Cardiac fibroblast (primary cell): ENCODE measurements at regions not wholly inside any gene's neighbourhood (a gene's known extent, or its start where the extent isn't known, plus 50 kb on each side); places are given as distances from the start of the nearest gene placed in this dataset.

Experiments
- DNase-seq, 2 donors: peaks; one replicate each; pipeline versions ENCODE4 v3.0.0 to v3.0.0-alpha.2; 2010; ENCODE audit warnings: low read depth in 2 of 2
- H3K4me3 ChIP-seq, 2 donors: replicated peaks in 1 of 2; 1 replicate in 1 of 2; 2 replicates in 1 of 2; pipeline ENCODE4 v1.5.1; 2011; ENCODE audit warnings: low read depth in 2 of 2, low read length in 2 of 2, mild to moderate bottlenecking in 2 of 2, moderate library complexity in 1 of 2
- TF ChIP-seq, protein P1 (sequence below): IDR thresholded peaks from one replicate; pipeline ENCODE4 v1.5.1; 2011; ENCODE audit warnings: low read depth, mild to moderate bottlenecking, low read length, inconsistent platforms

DNA sequence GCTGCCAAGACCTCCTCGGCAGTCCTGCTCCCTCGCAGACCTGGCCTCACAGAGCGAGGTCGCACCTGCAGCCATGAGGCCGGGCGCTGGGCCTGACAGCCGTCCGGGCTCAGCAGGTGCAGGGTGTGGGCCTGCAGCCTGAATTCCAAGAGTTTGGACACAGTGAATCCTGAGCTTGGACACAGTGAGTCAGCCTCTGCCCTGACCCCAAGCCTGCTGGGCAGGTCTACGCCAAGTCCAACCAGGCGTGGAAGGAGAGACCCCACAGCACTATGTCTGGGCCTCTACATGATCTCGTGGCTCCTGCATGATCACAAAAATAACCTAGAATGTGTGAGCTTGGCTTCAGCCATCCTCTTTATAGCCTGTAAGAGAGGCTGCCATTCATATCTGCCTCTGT is 121.0 kb downstream of the C16orf95 start:
- TF ChIP-seq, protein P1, sequence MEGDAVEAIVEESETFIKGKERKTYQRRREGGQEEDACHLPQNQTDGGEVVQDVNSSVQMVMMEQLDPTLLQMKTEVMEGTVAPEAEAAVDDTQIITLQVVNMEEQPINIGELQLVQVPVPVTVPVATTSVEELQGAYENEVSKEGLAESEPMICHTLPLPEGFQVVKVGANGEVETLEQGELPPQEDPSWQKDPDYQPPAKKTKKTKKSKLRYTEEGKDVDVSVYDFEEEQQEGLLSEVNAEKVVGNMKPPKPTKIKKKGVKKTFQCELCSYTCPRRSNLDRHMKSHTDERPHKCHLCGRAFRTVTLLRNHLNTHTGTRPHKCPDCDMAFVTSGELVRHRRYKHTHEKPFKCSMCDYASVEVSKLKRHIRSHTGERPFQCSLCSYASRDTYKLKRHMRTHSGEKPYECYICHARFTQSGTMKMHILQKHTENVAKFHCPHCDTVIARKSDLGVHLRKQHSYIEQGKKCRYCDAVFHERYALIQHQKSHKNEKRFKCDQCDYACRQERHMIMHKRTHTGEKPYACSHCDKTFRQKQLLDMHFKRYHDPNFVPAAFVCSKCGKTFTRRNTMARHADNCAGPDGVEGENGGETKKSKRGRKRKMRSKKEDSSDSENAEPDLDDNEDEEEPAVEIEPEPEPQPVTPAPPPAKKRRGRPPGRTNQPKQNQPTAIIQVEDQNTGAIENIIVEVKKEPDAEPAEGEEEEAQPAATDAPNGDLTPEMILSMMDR = no peak
- no peak overlapping the region for H3K4me3 ChIP-seq

DNA sequence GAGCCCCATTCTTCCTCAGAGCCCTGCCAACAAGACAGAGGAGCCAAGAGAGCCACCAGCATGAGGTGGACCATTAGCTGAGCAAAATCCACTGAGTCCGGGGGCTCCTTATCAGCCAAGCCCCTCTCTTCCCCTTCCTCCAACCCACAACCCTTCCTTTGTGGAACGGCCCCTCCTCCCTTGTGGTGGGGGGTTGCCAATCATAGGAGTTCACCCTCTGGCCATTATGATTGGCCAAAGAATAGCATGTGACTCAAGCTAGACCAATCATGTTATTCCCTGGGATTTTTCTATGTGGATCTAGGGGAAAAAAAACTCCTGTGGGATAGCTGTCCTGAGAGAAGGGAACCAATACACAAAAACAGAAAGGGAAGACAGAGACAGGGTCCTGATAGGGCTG is 120.5 kb downstream of the C16orf95 start:
- DNase-seq = no peak
- TF ChIP-seq, protein P1 = no peak
- H3K4me3 ChIP-seq = no peak overlapping the region

More for the DNA sequence above, 121.0 kb downstream of the C16orf95 start:
- DNase-seq = no peak

DNA sequence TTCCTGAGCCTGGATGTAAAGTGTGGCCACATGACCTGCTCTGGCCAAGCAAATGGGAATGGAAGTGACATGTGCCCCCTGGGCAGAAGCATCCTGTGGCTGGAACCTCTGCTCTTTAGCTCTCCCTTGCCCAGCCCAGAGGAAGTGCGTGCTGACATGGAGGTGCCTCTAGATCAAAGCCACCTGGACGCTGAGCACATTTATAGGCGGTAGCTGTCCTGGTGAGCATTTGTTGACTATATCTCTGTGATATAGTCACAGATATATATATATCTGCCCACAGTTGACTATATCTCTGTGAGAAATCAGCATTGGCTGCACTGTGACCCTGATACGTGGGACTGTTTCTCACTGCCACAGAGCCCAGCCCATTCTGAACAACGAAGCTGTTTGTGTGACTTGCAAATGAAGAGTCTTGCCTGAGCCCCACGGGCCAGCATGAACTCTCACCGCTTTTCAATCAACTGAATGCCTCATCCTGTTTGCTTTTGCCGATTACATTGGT is 118.8 kb downstream of the C16orf95 start:
- no peak for DNase-seq
- TF ChIP-seq, protein P1 = no peak
- no peak overlapping the region for H3K4me3 ChIP-seq

DNA sequence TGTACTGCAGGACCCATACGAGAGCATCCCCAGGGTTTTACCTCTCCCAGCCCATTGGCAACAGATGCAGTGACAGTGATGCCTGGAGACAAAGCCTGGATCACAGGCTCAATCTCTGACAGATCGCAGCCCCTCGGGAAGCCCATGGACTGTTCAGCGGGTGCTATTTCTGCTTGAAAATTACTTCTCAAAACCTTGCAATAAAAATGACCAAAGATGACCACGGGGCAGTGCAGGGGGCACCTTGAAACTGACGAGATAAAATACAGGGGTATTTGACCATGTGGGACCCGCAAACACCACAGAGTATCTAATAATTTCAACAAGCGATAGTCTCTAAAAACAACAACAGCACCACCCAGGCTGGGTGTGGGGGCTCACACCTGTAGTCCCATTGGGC is 118.3 kb downstream of the C16orf95 start:
- TF ChIP-seq, protein P1 = no peak
- no peak for DNase-seq
- H3K4me3 ChIP-seq = no peak overlapping the region

DNA sequence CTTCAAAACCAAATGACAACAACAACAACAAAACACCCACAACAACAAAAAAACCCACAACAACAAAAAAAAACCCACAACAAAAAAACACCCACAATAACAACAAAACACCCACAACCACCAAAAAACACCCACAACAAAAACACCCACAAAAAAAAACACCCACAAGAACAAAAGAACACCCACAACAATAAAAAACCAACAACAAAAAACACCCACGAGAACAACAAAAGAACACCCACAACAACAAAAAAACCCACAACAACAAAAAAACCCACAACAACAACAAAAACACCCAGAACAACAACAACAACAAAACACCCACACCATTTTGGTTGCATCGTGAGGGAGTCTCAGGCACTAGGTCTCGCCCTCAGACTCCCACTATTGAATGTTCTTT is 117.8 kb downstream of the C16orf95 start:
- no peak for DNase-seq
- H3K4me3 ChIP-seq = no peak overlapping the region
- TF ChIP-seq, protein P1 = no peak

DNA sequence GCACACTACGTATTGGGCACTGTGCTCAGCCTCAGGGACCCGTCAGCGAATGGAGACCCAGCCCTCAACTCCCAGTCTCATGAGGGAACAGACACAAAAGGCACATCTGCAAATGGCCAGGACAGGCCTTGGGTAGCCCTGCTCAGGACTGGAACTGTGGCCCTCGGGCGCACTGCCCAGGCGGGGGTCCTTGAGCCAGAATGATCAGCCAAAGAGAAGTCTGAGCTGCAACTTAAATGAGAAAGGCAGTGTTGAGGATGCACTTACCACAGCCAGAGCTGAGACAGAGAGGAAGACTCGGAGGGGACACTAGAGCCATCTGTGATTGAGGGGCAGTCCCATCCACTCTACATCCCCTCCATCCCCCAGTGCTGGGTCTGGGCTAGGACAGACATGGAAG is 117.3 kb downstream of the C16orf95 start:
- no peak for DNase-seq
- TF ChIP-seq, protein P1 = no peak
- no peak overlapping the region for H3K4me3 ChIP-seq

DNA sequence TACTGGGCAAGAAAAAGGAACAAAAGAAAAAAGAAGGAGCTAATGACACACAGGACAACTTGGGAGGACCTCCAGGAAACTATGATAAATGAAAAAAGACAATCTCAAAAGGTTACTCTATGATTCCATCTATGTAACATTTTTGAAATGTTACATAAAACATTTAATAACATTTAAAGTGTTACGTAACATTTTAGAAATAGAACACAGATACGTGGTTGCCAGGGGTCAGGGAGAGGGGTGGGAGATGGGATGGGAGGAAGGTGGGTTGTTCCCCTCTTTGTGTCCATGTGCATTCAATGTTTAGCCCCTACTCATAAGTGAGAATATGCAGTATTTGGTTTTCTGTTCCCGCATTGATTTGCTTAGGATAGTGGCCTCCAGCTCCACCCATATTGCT is 116.6 kb downstream of the C16orf95 start:
- DNase-seq = no peak
- no peak overlapping the region for H3K4me3 ChIP-seq
- TF ChIP-seq, protein P1 = no peak
